ENCODE measurements at regions not wholly inside any gene's neighbourhood (a gene's known extent, or its start where the extent isn't known, plus 50 kb on each side); places are given as distances from the start of the nearest gene placed in this dataset.

DNA sequence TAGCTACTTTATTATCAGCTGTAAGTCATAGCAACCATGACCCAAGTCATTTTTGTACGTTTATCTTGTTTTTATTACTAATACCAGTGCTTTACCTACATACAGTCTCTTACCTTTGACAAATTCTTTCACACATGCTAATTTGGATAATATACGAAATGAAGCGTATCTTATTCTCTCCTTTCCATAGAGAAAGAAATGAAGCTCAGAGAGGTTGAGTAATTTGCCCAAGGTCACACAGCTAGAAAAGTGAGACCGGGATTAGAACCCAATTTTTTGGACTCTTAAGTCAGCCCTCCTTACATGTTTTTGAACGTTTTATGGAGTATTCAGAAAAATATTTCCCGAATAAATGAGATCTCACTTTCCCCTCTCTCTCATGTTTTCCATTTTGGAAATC lies 52.6 kb downstream of the OLIG1 start:
- TF ChIP-seq POLR2AphosphoS5 (IDR thresholded peaks at IDR 0.05; ENCODE audit: low read depth, low read length) (no peak), POLR2A (IDR thresholded peaks at IDR 0.05; ENCODE audit: low read depth, low read length) (no peak)

Measured in GM12892 (cell line).